Activated CD4-positive, alpha-beta T cell treated with anti-CD3 and anti-CD28 coated beads, Interleukin-2, amount 50 U/mL, for 16 hours (primary cell): ENCODE measurements at regions not wholly inside any gene's neighbourhood (a gene's known extent, or its start where the extent isn't known, plus 50 kb on each side); places are given as distances from the start of the nearest gene placed in this dataset.
"Not testable (repeated sequence)": the region's sequence is repeated elsewhere in the genome, so short reads cannot be mapped to it uniquely, and the experiment has no call there.

Source experiments
- DNase-seq: peaks from one replicate; pipeline ENCODE4 v3.0.0-alpha.2; 2020

DNA sequence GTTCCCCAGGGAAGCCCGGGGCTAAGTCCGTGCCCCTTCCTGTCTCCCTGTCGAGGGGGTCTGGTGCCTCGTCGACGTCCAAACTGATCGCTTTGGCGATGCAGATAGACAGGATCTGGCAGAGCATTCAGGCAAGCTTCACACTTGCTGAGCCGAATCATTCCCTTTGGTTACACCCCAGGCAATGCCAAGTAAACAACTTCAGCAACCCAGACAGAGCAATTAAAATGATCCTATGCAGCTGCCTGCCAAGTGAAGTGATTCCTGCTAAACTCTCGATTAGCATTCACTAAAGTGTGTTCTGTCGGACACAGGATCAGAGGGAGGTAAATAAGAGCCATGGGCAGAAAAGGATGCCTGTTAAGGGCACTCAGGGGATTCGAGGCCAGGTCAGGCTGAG is 108.2 kb upstream of the RAB12 start:
- no peak for DNase-seq

DNA sequence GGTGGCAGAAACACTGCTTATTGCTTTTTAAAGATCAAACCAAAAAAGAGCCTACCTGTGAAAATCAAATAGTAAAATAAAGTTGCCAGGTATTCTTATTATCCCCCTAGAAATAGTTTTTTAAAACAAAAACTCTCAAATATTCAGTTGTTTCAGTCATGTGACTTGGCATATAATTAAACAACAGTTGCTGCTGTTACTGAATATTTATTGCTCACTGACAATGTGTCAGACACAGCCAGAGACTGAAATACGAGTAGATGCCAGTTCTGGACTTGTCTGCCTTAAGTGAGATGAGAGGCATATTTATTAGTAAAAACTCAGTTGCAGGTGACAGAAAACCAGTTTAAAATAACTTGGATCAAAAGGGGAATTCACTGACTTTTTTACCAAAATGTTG is 106.0 kb upstream of the RAB12 start:
- no peak for DNase-seq

DNA sequence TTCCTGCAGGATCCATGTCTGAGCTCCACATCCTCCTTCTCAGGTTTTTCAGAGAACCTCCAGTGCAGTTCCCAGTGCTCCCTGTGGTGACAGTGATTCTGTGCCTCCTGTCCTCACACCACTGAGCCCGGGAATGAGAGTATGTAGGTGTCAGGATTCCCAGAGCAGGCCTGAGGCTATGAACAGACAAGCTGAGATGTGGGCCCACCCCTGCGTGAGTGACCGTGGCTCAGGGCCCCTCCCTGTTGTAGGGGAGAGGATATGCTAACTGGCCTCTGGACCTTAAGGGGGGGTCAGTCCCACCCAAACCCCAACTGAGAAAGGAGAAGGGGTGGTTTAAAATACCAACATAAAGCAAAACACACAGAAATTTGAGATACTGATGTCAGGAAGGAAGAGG is 104.8 kb upstream of the RAB12 start:
- DNase-seq = no peak

DNA sequence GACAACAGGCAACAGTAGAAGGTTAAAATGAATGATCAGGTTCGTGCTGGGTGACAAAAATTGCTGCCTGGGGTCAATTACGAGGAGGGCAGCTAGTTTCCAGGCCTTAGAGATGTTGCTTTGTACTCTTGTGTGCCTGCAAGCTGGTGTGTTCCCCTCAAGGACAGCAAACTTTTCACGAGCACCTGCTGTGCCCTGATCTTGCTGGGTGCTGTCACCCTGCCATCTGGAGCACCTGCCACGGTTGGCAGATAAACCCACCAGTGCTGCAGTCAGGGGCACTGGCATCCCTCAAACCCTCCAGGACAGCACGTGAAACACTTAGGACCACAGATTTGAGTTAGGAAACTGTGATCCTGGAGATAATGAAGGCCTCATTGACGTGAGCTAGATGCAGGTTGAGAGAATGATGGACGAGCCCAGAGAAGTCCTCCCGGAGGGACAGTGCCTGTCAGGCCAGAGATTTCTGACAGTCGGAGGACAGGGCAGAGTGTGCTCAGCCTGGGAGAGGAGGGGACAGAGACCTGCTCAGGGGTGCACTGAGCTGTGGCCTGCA is 104.3 kb upstream of the RAB12 start:
- DNase-seq = no peak

DNA sequence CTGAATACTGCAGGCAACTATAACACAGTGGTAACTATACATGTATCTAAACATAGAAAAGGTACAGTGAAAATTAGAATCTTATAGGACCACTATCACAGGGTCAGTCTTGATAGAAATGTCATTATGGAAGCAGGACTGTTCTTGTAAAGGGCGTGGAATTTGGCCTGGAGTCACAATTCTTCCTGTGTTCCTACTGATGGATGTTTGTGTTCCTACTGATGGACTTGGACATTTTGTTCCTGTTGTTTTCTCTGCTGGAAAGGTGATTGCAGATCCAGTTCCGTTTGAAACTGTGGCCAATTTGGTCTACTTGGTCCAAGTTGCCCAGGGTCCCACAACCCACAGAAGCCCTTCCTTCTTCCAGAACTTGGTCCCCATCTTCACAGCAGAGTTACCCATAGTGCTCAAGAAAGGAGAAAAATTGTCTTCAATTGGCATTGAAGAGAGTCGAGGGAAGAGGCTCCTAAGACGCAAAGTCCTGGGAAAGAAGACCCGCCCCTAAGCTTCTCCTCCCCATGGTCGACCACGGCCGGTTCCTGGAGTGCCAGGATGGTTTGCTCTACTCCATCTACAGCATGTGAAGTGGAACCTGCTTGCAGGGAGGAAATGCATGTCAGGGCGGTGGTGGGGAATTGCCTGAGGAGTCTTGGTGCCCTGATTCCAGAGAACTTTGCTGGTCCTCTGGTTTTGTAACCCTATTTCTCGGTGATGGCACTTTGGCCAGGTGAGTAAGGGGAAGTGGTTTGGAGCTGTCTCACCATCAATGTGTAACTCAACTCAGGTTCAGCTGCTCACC is 102.8 kb upstream of the RAB12 start:
- DNase-seq = no peak

DNA sequence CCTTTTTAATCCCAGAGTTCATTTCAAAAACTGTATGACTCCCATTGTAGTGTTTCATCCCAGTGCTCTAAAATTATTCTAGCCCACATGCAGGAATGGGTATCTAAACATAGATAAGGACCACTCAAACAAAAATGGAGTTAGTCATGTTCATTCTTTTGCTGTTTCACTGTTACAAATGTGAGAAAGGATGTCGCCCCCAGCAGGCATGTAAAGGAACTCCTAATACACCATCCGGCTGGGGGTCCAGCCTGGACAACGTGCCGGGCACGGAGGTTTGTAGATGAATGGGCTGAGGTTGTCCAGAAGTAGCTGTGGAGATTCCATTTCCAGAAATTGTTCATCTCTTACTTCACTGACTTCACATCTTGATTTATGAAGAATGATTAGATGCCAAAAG is 101.9 kb upstream of the RAB12 start:
- peak; percentile 1 for DNase-seq

DNA sequence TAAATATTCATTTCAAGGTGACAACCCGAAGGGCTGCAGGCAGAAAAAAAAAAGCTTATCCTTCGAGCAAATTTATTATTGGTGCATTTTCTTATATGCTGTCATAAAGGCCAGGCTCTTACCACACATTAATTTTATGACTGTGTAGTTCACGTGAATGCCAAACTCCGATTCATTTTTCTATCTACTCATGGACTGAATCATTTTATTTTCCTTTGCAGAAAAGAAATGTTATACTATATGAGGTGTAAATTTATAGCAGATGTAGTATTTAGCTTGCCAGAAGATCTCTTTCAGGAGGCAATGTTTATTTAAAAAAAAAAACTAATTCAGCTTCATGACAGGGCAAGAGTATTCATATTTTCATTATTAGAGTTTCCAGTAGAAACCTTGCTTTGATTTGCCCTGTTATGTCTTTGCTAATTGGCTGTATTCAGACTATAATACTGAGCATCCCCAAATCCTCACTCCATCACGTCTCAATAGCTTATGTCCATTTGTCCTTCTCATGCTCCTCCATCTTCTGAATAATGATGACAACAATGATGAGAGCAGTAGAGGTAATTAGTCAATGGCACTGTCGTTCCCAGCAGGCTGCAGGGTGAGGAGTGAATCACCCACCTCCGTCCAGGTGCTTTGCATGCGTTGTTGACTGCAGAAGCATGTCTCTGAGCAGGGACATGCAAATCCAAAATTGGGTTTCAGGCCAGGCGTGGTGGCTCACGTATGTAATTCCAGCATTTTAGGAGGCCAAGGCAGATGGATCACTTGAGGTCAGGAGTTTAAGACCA is 101.1 kb upstream of the RAB12 start:
- DNase-seq = no peak

DNA sequence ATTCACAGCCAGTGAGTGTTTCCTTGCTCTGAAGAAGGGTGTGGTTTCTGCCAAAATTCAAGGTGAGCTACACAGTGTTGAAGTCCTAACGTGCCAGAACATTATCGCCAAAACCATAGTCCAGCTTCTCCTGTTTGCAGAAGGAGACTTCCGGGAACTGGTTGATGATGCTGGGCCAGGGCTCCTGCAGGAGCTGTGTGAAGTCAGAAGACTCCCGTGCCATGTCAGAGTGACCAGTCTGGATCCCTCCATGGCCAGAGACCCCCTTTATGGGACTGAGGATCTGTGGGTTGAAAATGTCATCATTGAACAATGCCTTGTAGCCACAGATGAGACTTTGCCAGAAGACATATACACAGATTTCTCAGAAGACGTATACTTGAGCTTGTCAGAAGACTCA is 96.0 kb upstream of the RAB12 start:
- no peak for DNase-seq

DNA sequence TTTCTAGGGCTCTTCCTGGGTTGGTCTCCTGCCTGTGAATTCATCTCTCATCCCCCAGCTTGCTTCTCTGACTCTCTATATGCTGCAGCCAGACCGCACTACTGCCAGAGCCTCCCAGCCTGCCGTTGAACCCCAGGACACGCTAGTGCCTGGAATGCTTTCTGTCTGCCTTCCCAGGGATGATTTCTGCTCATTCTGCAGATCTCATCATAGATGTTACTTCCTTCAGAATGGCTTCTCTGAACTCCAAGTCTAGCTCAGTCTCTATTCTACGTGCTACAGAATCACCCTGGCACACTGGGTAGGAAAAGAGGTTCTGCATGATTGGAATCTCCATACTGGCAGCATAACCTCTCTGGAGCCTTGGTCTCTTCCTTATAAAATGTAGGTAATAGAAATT is 94.8 kb upstream of the RAB12 start:
- no peak for DNase-seq

DNA sequence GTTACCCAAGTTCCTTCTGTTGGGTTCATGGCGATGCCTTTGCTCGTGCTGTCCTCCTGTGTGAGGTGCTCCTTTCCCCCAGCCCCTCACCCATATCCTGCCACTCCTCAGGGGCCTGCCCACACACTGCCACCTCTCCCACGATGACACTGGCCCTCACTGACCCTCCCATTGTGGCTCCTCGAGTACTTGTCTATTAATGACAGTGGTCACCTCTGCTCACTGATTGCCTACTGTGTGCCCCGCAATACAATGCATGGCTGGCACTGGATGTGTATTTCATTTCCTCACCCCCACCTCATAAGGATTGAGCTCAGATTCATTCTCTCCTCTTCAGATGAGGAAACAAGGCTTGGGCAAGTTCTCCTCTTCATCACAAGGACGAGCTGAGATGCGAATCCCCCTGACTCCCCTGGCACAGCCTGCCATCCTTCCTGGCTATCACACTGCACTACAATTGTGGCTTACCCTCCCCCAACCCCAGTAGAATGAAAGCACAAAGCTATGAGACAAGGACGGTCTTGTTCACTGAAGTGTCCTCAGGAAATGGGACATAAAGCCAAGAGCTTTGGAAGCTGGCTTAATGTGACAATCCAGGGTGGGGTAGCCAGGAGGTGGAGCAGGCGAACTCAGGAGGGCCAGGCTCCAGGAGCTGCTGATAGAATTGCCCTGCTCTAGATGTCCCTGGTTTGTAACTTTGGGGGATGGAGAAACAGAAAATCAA is 93.9 kb upstream of the RAB12 start:
- no peak for DNase-seq

DNA sequence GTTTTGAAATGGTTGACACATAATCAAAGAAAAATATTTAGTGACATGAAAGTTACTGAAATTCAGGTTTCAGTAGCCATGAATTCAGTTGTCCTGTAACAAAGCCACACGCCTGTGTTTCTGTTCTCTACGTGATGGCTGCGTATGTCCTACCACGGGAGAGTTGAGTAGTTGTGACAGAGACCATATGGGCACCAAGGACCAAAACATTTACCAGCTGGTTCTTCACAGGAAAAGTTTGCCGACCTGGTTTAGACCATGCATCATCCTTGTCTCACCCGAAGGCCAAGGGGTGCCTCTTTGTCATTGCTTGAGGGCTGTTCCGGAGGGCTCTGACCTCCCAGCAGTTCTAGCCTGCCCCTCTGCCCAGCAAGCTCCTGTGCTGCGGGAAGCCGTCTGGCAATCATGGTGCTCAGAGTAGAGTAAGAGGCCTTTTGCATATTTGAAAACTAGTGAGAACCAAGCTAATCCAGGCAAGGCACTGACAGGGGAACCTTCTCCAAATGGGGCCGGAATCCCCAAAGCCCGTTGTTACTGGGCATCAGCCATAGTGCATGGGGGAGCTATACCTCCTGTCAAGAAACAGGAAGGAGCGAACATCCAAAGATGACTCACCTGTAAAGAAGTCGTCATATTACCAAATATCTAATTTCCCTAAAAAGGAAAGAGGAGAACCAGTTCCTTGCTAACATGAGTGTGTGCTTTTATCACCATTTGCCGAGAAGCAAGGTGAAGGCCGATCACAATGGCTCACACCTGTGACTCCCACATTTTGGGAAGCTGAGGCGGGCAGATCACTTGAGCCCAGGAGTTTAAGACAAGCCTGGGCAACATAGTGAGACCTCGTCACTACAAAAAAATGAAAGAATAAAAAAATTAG is 92.6 kb upstream of the RAB12 start:
- DNase-seq = no peak

DNA sequence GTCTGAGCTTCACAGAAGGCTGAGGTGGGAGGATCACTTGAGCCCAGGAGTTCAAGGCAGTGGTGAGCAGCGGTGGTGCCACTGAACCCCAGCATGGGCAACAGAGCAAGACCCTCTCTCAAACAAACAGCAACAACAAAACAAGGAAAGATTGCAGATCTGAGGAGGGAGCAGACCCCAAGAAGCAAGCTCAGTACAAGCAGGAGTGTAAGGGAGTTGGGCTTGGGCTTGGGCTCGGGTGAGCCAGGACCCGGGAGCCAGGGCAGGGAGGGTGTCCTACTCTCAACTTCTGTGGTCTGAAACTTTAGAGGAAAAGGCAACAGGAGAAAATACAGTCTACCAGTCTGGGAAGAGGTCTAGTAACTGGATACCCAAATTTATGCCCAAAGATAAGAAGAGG is 92.0 kb upstream of the RAB12 start:
- no peak for DNase-seq

DNA sequence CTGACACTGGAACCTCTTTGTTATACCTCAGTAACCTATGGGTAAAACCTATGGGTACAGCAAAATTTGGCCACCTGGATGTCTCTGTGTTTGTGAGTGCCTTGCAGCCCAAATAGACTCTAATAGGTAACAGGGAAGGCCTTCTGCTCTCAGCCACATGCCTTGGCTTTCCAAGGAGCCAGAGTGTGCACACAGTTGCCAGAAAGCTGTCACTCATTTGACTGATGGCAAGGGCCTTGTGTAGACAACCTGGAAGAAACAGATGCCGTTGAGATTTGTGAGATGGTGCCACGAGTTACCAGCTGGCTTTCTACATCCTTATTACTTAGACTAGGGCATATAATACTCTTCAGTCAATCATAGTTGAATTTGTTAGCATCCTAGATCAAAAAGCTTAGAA is 90.1 kb upstream of the RAB12 start:
- no peak for DNase-seq

DNA sequence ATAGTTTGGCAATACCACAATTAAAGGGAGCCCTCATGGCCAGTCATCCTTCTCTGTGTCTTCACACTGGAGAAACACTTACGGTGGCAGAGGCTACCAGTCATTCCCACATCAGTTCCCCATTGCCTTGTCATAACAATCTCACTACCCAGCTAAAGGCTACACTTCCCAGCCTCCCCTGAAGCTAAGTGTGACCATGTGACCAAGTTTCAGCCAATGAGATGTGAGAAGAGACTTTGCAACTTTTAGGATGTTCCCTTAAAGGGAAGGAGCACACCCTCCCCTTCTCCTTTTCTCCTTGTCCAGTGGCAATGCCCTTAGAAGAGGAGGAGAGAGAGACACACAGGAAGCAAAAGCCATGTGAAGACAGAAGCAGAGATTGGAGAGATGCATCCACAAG is 89.0 kb upstream of the RAB12 start:
- no peak for DNase-seq

DNA sequence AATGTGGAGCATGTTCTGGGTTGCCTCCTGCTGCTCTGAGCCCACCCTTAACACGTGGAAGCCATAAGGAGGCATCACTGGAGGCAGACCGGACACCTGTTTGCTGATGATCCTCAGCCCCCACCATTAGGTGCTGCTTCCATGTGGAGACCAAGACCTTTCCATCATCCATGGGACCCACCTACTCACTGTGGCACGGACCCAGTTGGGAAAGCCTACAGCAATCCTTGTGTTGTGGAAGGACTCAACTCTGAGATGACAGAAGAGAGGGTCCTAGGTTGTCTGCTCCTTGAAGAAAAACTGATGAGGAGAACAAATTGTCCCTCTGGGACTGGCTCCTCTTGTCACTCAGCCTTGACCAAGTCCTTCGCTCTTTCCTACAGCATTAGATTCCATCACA is 86.5 kb upstream of the RAB12 start:
- no peak for DNase-seq

DNA sequence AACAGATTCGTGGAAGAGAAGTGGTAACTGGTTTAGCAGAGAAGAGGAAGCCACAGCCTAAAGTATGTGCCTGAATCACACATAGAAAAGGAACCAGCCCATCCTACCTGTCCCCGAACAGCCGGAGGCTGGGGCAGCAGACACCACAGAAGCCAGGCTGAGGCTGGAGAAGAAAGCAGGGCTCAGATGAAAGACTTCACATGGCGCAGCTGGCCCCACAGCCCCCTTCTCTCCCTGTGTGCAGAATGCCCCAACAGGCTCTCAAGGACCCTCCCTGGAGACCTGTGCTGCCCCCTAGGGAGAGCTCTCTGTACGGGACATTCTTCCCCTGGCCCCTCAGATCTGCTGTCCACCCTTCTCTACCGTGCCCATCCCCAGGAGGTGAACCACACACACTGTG is 83.5 kb upstream of the RAB12 start:
- DNase-seq = no peak

DNA sequence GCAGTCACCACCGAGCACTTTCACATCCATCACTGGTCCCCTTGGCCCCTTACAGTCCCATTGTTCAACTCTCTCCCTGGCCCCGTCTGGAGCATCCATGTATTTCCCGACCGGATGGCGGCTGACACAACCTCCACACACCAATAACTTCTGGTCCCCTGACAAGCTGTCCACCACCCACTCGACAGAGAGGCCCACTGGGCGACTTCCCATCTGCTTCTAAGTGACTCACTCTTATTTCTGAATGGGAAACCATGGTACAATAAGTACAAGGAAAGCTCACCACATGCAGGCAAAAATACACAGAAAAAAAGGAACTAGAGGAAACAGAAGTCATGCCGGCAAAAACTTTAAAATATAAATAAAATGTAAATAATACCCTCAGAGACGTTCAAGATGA is 82.9 kb upstream of the RAB12 start:
- DNase-seq = no peak

DNA sequence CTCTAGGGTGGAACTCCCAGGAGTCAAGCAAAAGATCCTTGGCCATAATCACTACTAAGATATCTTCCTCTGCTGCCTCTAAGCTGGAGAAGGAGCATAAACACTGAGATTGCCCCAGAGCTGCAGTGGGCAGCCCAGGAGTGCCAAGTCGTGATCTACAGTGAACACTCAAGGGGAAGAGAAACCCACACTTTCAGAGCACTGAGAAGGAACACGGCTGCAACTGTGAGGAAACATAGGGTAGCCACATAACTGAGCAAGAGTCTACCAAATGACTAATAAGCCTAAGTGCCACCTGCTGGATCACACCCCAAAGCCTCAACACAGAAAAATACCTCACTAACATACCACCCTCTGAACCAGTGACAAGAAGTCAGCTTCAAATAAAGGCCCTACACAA is 79.6 kb upstream of the RAB12 start:
- DNase-seq = no peak

DNA sequence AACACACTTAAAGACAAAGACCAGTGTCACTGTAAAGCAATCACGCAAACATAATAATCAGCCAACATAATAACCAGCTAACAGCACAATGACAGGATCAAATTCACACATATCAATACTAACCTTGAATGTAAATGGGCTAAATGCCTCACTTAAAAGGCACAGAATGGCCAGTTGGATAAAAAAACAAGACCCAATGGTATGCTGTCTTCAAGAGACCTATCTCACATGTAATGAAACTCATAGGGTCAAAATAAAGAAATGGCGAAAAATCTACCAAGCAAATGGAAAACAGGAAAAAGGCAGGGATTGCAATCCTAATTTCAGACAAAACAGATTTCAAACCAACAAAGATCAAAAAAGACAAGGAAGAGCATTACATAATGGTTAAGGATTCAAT is 78.2 kb upstream of the RAB12 start:
- not testable (repeated sequence) for DNase-seq

DNA sequence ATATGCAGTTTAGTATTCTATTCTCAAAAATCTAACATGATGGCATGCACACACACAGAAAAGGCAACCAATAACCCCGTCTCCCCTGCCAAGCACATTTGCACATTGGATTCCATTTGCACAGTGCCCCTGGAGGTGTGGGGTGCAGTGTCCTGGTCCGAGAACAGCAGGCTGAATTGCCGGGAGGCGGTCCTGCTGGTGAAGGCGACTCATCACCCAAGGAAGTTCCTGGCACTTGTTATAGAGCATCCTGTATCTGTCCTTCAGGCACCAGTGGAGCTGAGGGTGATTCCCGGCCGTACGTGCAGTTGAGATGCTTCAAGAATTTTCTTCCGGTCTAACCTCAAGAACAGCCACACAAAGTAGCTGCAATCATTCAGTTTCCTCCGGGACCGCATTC is 73.0 kb upstream of the RAB12 start:
- DNase-seq = no peak

DNA sequence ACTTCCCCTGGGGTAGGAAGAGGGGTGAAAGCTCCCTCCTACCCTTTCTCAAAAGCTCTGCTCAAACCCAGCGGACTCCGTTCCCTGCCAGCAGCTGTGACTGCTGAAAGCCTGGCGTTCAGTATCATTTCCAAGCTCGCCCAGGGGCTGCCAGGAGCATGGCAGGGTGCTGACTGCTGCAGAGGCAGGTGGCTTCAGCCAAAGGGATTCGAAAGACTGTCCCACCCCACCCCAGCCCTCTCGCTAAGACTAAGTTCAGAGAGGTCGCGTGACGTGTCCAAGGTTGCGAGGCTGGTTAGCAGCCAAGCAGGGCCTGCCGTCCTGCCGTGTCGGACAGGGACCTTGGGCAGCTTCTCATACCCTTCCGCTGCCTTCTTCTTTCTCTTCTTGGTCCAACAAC is 72.3 kb upstream of the RAB12 start:
- no peak for DNase-seq

DNA sequence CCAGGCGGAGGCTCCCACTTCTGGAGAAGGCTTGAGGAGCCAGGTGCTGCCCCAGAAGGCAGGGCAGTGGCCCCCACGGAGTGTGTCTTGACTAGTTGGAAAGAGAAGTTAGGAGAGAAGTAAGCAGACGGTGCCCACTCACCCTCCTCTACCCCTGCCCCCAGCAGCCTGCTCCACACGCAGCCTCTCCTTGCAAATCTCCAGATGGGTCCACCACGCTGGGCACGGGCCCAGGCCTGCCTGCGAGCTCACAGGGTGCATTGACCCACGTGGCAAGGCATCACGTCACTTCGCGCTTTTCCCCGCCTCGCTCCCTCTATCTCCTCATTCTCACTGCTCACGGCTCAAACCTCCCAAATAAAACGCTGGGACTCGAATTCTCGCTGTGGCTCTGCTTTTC is 71.8 kb upstream of the RAB12 start:
- DNase-seq = no peak

DNA sequence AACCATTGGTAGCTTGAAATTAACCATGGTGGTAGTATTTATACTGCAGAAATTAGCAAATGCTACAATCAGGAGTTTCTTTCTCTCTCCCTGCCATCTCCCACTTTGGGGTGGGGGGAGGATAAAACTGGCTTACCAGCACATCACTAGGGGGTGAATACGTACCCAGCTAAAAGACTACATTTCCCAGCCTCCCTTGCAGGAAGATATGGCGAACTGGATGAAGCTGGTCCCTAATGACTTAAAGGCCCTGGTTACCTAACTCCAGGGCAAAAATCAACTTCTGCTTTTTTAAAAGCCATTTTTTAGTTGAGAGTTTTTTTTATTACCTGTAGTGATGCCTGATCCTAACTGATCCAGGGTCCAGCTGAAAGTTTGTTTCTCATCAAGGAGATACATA is 70.3 kb upstream of the RAB12 start:
- no peak for DNase-seq
